Thyroid gland (tissue), 4 donors: ENCODE measurements at regions not wholly inside any gene's neighbourhood (a gene's known extent, or its start where the extent isn't known, plus 50 kb on each side); places are given as distances from the start of the nearest gene placed in this dataset.

Experiments used
- CTCF ChIP-seq, 6 experiments: fragments of 200-600 bp in 3 of 6; fragments of 450-650 bp in 3 of 6; sonication (generic) in 3 of 6; IDR thresholded peaks; one replicate each; pipeline ENCODE4 v1.5.1; 2016 to 2019; ENCODE audit warnings: antibody characterized with exemption in 6 of 6, mild to moderate bottlenecking in 2 of 6, inconsistent platforms in 1 of 6, moderate library complexity in 1 of 6
- POLR2A ChIP-seq, 2 donors: fragments of 450-650 bp; IDR thresholded peaks; one replicate each; pipeline ENCODE4 v1.6.1; 2017; ENCODE audit warnings: antibody characterized with exemption in 2 of 2, mild to moderate bottlenecking in 2 of 2, moderate library complexity in 1 of 2

- no peak for TF ChIP-seq CTCF (IDR thresholded peaks at IDR 0.05)
- TF ChIP-seq POLR2A (IDR thresholded peaks at IDR 0.05), result no peak
Observed at GRCh38 chr3:76222201-76222600, 436.9 kb upstream of the ZNF717 start.
